ENCODE measurements at regions not wholly inside any gene's neighbourhood (a gene's known extent, or its start where the extent isn't known, plus 50 kb on each side); places are given as distances from the start of the nearest gene placed in this dataset.

DNA sequence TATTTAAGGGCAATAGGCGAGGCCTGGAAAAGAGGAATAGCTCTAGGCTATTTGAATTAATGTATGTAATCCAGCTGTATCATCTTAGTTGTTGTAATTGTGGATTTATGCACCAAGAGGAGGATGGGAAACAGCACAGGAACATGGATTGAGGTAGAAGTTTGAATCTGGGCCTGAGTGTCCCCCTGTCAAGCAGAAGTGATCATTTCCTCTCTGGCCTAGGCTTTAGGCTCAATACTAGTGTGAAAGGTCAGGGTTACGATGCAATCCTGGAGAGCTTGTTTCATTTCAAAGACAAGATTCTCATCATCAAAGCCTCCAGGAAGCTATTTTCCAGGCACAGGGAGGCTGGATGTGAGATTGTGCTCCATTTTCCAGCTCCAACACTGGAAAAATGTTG, 77.9 kb upstream of the HSD17B12 start:
- Histone ChIP-seq H3K4me3 (no peak overlapping the region), H3K4me1 (ENCODE audit: low read depth) (no peaks in the 10 kb centered on the region), H3K9me3 (ENCODE audit: low read depth) (no peaks in the 10 kb centered on the region), H3K27me3 (no peaks in the 10 kb centered on the region), H3K36me3 (no peaks in the 10 kb centered on the region), H3K27ac (no peak overlapping the region)
- DNase-seq (ENCODE audit: low read depth in 1 of 2, low spot score in 1 of 2): no peak
- no peak for TF ChIP-seq CTCF (IDR thresholded peaks at IDR 0.05; ENCODE audit: low read depth, low read length)

GRCh38 chr11:43614214-43614613, 66.3 kb upstream of the HSD17B12 start:
- no peak for DNase-seq (ENCODE audit: low read depth in 1 of 2, low spot score in 1 of 2)
- no peak for TF ChIP-seq CTCF (IDR thresholded peaks at IDR 0.05; ENCODE audit: low read depth, low read length)
- H3K27ac ChIP-seq: no peak overlapping the region
- H3K9me3 ChIP-seq (ENCODE audit: low read depth): no peaks in the 10 kb centered on the region
- no peak overlapping the region for H3K4me3 ChIP-seq
- H3K27me3 ChIP-seq: no peaks in the 10 kb centered on the region
- H3K4me1 ChIP-seq (ENCODE audit: low read depth): no peaks in the 10 kb centered on the region
- H3K36me3 ChIP-seq: no peaks in the 10 kb centered on the region

DNA sequence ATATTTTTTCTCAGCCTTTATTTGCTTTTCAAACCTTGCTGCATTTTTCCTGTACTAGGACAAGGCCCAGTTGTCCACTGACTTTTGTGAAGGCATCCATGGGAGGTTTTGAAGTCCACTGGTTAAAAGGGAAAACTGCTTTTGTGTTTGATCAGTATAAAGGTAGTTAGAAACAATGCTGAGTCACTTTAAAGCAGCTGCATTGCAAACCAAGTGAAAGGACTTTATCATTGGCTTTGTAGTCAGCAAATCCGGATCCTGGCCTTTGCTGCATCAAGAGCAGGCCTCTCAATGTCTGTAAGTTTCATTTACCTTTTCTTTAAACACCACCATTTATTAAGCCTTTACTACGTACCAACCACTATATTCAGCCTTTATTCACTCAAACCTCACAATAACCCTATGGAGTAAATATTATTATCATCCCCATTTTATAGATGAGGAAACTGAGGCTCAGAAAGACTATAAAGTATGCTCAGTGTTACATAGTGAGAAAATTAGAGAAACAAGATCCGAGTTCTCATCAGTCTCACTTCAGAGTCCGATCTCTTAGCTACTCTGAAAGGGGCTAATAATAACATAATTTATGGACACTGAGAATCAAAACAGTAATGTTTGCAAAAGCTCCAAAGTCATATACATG, 60.6 kb upstream of the HSD17B12 start:
- no peak for TF ChIP-seq CTCF (IDR thresholded peaks at IDR 0.05; ENCODE audit: low read depth, low read length)

GRCh38 chr11:43626798-43627197, 53.7 kb upstream of the HSD17B12 start:
- H3K9me3 ChIP-seq (ENCODE audit: low read depth): no peaks in the 10 kb centered on the region
- no peaks in the 10 kb centered on the region for H3K4me1 ChIP-seq (ENCODE audit: low read depth)
- DNase-seq (ENCODE audit: low read depth in 1 of 2, low spot score in 1 of 2): no peak
- H3K36me3 ChIP-seq: no peaks in the 10 kb centered on the region
- no peak overlapping the region for H3K4me3 ChIP-seq
- H3K27me3 ChIP-seq: peaks cover 4% of the 10 kb centered on the region
- no peak overlapping the region for H3K27ac ChIP-seq
- no peak for TF ChIP-seq CTCF (IDR thresholded peaks at IDR 0.05; ENCODE audit: low read depth, low read length)

More for the DNA sequence above, 60.6 kb upstream of the HSD17B12 start:
- Histone ChIP-seq H3K4me3 (no peak overlapping the region), H3K27ac (no peak overlapping the region), H3K36me3 (no peaks in the 10 kb centered on the region), H3K4me1 (ENCODE audit: low read depth) (no peaks in the 10 kb centered on the region), H3K9me3 (ENCODE audit: low read depth) (no peaks in the 10 kb centered on the region), H3K27me3 (no peaks in the 10 kb centered on the region)
- no peak for DNase-seq (ENCODE audit: low read depth in 1 of 2, low spot score in 1 of 2)

Data from cardiac muscle cell (in vitro differentiated cells and primary cell).